ENCODE measurements at regions not wholly inside any gene's neighbourhood (a gene's known extent, or its start where the extent isn't known, plus 50 kb on each side); places are given as distances from the start of the nearest gene placed in this dataset.

DNA sequence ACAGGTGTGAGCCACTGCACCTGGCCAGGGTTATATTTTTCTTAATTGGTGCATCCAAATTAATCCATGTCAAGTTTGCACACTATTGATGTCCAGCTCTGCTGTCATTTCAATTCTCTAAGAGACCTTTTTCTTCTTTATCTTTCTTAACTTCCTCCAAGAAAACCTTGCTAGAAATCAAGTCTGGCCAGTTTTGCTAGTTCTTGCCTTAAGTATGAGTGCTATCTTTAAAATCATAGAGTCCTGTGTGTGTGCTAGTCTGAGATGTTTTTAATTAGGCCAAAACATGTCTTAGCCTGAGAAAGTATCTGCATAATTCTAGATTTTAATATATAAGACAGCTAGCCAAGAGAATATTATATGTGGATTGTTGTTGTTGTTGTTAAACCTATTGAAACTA, 56.2 kb upstream of the SLC39A10 start:
- H3K4me2 ChIP-seq (ENCODE audit: low read depth, low read length) = no peak overlapping the region

More for the DNA sequence above, 56.2 kb upstream of the SLC39A10 start:
- Histone ChIP-seq H2AFZ (ENCODE audit: low read length) (no peak overlapping the region), H3K27ac (ENCODE audit: extremely low read length, insufficient read depth, low read length) (no peak overlapping the region), H3K79me2 (ENCODE audit: insufficient read depth, low read length) (no peaks in the 10 kb centered on the region), H3K9ac (ENCODE audit: insufficient read depth, low read depth, low read length) (no peak overlapping the region), H4K20me1 (ENCODE audit: insufficient read depth, low read length) (no peaks in the 10 kb centered on the region), H3K36me3 (replicated peaks in 1 of 2; ENCODE audit: control insufficient read depth in 1 of 2, insufficient read depth in 2 of 2, low read length in 2 of 2) (no peaks in the 10 kb centered on the region), H3K4me3 (replicated peaks in 1 of 3; ENCODE audit: insufficient read depth in 1 of 3, low read depth in 2 of 3, low read length in 3 of 3) (no peak overlapping the region), H3K4me1 (ENCODE audit: insufficient read depth, low read length) (no peaks in the 10 kb centered on the region), H3K27me3 (ENCODE audit: control insufficient read depth in 1 of 2, insufficient read depth in 2 of 2, low read length in 2 of 2) (0 out of 5 replicates have a peak, but pooled peaks cover 0 to 3% of the 10 kb centered on the region in 2 experiments), H3K9me3 (ENCODE audit: low read length) (no peaks in the 10 kb centered on the region)
- BruUV-seq (replicated peaks) = no TSS peak
- in situ Hi-C loops (cut with HindIII; ENCODE audit: extremely low pct_ligation_motif_present, low pct_unique_long_range_greater_than_20kb) (no loop called here), intact Hi-C loops (cut with micrococcal nuclease; ENCODE audit: unreplicated experiment) (no loop called here)
- ATAC-seq = no peak
- no peak for FAIRE-seq
- ChIA-PET POLR2A (no interaction called here), CTCF (ENCODE audit: low intra/inter-chr PET ratio, low total read pairs) (no interaction called here)
- TF ChIP-seq FOSL1 (CRISPR knock-in tag; IDR thresholded peaks at IDR 0.05; ENCODE audit: borderline replicate concordance) (no peak), ZNF382 (CRISPR knock-in tag; IDR thresholded peaks at IDR 0.05; ENCODE audit: borderline replicate concordance) (no peak), SNAPC5 (CRISPR knock-in tag; IDR thresholded peaks at IDR 0.05; ENCODE audit: borderline replicate concordance) (no peak), ZNF256 (CRISPR knock-in tag; conservative IDR thresholded peaks at IDR 0.05) (no peak), ZHX1 (CRISPR knock-in tag; IDR thresholded peaks at IDR 0.05; ENCODE audit: low read depth) (no peak), ZBTB8A (CRISPR knock-in tag; IDR thresholded peaks at IDR 0.05; ENCODE audit: borderline replicate concordance, low read depth) (no peak), ELK4 (CRISPR knock-in tag; IDR thresholded peaks at IDR 0.05; ENCODE audit: borderline replicate concordance) (no peak), ZNF3 (CRISPR knock-in tag; IDR thresholded peaks at IDR 0.05) (no peak), TFAP4 (IDR thresholded peaks at IDR 0.05; ENCODE audit: borderline replicate concordance, low read depth) (no peak), MAFG (CRISPR knock-in tag; IDR thresholded peaks at IDR 0.05) (no peak), ZFAT (CRISPR knock-in tag; conservative IDR thresholded peaks at IDR 0.05) (no peak), GATAD1 (CRISPR knock-in tag; IDR thresholded peaks at IDR 0.05) (no peak), POLR2A (IDR thresholded peaks at IDR 0.05; ENCODE audit: insufficient read depth in 1 of 2, low read depth in 2 of 2, low read length in 2 of 2) (no peak)
- TF ChIP-seq, protein P1, sequence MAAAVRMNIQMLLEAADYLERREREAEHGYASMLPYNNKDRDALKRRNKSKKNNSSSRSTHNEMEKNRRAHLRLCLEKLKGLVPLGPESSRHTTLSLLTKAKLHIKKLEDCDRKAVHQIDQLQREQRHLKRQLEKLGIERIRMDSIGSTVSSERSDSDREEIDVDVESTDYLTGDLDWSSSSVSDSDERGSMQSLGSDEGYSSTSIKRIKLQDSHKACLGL (CRISPR knock-in tag; IDR thresholded peaks at IDR 0.05) = no peak
- no peak for DNase-seq (ENCODE audit: low spot score)
